Endothelial cell of umbilical vein (primary cell): ENCODE measurements at regions not wholly inside any gene's neighbourhood (a gene's known extent, or its start where the extent isn't known, plus 50 kb on each side); places are given as distances from the start of the nearest gene placed in this dataset.

ENCODE experiments used
- EZH2 ChIP-seq: IDR thresholded peaks from 2 replicates; pipeline ENCODE4 v1.6.1; 2012; ENCODE audit warnings: borderline replicate concordance, low read depth, mild to moderate bottlenecking, moderate library complexity, low read length, inconsistent platforms; ENCODE audit not compliant: severe bottlenecking
- FOS ChIP-seq: IDR thresholded peaks from 2 replicates; pipeline ENCODE4 v1.6.1; 2011; ENCODE audit warnings: mild to moderate bottlenecking, low read length, moderate library complexity, borderline replicate concordance; ENCODE audit not compliant: insufficient read depth
- GATA2 ChIP-seq: IDR thresholded peaks from 2 replicates; pipeline ENCODE4 v1.7.0; 2011; ENCODE audit warnings: low read depth, mild to moderate bottlenecking, moderate library complexity, mixed read lengths, low read length; ENCODE audit not compliant: insufficient read length, insufficient read depth
- JUN ChIP-seq: IDR thresholded peaks from 2 replicates; pipeline ENCODE4 v1.6.1; 2011; ENCODE audit warnings: borderline replicate concordance, low read depth; ENCODE audit not compliant: insufficient read length, insufficient read depth
- MYC ChIP-seq: IDR thresholded peaks from one replicate; pipeline ENCODE4 v1.6.1; 2011; ENCODE audit warnings: mild to moderate bottlenecking, low read depth, low read length
- POLR2A ChIP-seq: IDR thresholded peaks from 2 replicates; pipeline ENCODE4 v1.6.1; 2012; ENCODE audit warnings: low read depth, mild to moderate bottlenecking, control low read depth, low read length
- POLR2AphosphoS5 ChIP-seq: IDR thresholded peaks from 2 replicates; pipeline ENCODE4 v1.6.1; 2012; ENCODE audit warnings: low read depth, mild to moderate bottlenecking, control low read depth, low read length, moderate library complexity; ENCODE audit not compliant: insufficient read depth
- TF ChIP-seq, protein P1 (sequence below), 2 donors: IDR thresholded peaks; 1 replicate in 1 of 2; 2 replicates in 1 of 2; pipeline ENCODE4 v1.5.1; 2011; ENCODE audit warnings: low read length in 2 of 2, mild to moderate bottlenecking in 2 of 2, moderate library complexity in 2 of 2, control low read depth in 1 of 2, inconsistent platforms in 1 of 2, low read depth in 1 of 2; ENCODE audit not compliant: insufficient read depth in 1 of 2; ENCODE audit errors: extremely low read depth in 1 of 2
- TF ChIP-seq, protein P2 (sequence below): IDR thresholded peaks from 2 replicates; pipeline ENCODE4 v1.6.1; 2011; ENCODE audit not compliant: insufficient read depth, insufficient read length

DNA sequence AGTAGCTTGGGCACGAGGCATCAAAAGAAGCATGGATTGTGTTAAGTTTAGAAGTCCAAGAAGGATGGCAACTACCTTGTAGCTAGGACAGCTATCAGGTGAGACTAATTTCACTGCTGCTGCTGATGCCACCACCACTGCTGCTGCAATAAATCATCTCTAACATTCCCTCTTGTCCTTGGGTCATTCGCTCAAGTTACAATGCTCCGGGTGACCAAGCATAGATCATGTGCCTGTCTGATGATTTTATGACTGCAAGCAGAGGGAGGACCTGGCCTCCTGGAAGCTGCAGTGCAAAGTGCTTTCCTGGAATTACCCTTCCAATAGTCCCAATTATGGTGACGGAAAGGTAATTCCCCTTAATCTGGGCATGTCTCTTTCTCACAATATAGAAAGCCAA lies 334.4 kb downstream of the PRELID2 start:
- TF ChIP-seq, protein P1, sequence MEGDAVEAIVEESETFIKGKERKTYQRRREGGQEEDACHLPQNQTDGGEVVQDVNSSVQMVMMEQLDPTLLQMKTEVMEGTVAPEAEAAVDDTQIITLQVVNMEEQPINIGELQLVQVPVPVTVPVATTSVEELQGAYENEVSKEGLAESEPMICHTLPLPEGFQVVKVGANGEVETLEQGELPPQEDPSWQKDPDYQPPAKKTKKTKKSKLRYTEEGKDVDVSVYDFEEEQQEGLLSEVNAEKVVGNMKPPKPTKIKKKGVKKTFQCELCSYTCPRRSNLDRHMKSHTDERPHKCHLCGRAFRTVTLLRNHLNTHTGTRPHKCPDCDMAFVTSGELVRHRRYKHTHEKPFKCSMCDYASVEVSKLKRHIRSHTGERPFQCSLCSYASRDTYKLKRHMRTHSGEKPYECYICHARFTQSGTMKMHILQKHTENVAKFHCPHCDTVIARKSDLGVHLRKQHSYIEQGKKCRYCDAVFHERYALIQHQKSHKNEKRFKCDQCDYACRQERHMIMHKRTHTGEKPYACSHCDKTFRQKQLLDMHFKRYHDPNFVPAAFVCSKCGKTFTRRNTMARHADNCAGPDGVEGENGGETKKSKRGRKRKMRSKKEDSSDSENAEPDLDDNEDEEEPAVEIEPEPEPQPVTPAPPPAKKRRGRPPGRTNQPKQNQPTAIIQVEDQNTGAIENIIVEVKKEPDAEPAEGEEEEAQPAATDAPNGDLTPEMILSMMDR (IDR thresholded peaks at IDR 0.05; ENCODE audit: extremely low read depth in 1 of 2, insufficient read depth in 1 of 2, low read depth in 1 of 2, low read length in 2 of 2) = no peak
- no peak for TF ChIP-seq EZH2
- TF ChIP-seq JUN = no peak
- TF ChIP-seq, protein P2, sequence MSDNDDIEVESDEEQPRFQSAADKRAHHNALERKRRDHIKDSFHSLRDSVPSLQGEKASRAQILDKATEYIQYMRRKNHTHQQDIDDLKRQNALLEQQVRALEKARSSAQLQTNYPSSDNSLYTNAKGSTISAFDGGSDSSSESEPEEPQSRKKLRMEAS = no peak
- no peak for TF ChIP-seq POLR2A
- no peak for TF ChIP-seq POLR2AphosphoS5
- TF ChIP-seq GATA2 = no peak
- no peak for TF ChIP-seq FOS
- no peak for TF ChIP-seq MYC
